ENCODE measurements at regions not wholly inside any gene's neighbourhood (a gene's known extent, or its start where the extent isn't known, plus 50 kb on each side); places are given as distances from the start of the nearest gene placed in this dataset.

DNA sequence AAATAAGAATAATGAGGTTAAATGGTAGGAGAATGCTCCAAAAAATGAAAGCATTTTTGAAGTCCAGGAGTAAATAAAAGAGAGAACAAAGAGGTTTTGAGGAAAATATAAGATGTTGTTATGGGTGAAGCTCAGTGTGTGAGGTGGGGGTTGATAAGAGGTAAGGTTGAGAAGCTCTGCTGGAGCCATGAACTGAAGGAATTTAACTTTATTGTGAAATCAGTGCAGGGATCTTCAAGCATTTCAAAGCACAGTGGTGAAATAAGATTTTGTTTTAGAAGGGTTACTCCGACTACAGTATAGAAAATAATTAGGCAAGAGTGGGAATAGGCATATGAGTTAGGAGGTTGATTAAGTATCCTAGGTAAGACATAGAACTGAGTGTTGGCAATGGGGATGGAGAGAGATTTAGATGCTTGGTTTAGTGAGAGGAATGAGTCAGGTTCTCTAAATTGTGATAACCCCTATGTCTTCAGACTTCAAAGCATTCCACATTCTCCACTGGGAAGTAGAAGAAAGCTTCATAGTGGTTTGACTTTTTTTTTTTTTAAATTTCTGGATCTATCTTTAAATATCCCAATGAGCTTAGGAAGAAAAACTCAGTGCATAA lies 403.2 kb downstream of the AASDHPPT start:
- TF ChIP-seq, protein P1, sequence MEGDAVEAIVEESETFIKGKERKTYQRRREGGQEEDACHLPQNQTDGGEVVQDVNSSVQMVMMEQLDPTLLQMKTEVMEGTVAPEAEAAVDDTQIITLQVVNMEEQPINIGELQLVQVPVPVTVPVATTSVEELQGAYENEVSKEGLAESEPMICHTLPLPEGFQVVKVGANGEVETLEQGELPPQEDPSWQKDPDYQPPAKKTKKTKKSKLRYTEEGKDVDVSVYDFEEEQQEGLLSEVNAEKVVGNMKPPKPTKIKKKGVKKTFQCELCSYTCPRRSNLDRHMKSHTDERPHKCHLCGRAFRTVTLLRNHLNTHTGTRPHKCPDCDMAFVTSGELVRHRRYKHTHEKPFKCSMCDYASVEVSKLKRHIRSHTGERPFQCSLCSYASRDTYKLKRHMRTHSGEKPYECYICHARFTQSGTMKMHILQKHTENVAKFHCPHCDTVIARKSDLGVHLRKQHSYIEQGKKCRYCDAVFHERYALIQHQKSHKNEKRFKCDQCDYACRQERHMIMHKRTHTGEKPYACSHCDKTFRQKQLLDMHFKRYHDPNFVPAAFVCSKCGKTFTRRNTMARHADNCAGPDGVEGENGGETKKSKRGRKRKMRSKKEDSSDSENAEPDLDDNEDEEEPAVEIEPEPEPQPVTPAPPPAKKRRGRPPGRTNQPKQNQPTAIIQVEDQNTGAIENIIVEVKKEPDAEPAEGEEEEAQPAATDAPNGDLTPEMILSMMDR (conservative IDR thresholded peaks at IDR 0.05; ENCODE audit: low read depth, low read length), result no peak
- TF ChIP-seq EZH2 (IDR thresholded peaks at IDR 0.05; ENCODE audit: borderline replicate concordance, low read depth, low read length, poor library complexity, severe bottlenecking), result no peak

Data from A673 (cell line).